ENCODE measurements at regions not wholly inside any gene's neighbourhood (a gene's known extent, or its start where the extent isn't known, plus 50 kb on each side); places are given as distances from the start of the nearest gene placed in this dataset.

- TF ChIP-seq CTCF (IDR thresholded peaks at IDR 0.05): no peak
- TF ChIP-seq EZH2phosphoT487 (IDR thresholded peaks at IDR 0.05): no peak
These were observed 769.1 kb downstream of the NCAM2 start for GRCh38 chr21:21767276-21767675.

Data from neural progenitor cell (in vitro differentiated cells).